ENCODE measurements at regions not wholly inside any gene's neighbourhood (a gene's known extent, or its start where the extent isn't known, plus 50 kb on each side); places are given as distances from the start of the nearest gene placed in this dataset.
A peak's percentile ranks its signal among the peaks of the same experiment; 100 is the strongest.

DNA sequence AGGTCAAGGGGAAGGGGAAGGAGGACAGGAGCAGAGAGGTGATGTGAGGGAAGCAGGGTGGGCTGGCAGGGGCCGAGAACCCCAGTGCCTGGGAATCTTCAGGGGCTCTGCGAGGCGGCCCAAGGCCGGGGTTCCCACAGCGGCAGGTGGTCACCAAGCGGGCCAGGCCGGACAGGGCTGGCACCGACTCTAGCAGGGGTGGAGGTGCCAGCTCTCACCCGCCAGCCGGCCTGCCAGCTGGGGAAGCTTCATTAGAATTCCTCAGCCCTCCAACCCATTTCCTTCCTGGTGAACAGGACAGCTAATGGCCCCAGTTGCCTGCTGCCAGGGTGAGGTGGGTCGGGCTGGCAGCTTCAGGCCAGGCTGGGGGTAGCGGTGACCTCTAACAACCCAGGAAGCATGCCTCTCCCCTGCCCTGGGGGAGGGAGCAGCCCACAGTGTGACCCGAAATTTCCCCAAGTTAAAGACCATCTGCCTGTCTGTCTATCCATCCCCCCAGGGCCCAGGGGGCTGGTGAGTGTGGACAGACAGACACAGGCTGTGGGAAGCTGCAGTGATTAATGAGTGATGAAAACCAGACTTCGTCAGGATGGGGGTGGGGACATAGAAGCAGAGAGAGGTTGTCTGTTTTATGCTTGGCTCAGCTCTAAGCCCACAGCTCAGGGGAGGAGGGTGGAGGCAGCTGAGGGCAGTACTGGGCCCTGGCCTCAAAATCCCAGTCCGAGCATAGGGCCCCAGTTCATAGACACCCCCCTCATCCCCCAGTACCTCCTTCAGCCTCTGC is 144.1 kb downstream of the ZFP36L2 start:
- in situ Hi-C loops (cut with MboI): no loop called here
- ChIA-PET RAD21 (ENCODE audit: unreplicated experiment) (interaction anchor here (1.1 kb wide), 1 partner anchor 24 kb away, joined by 4 read pairs; no protein-coding TSS in a partner anchor), CTCF (interaction anchor here (1.0 to 1.6 kb wide), 2 partner anchors 29 to 402 kb away, joined by 3 to 4 read pairs; no protein-coding TSS in a partner anchor), SMC1A (ENCODE audit: uncharacterized antibody, unreplicated experiment) (interaction anchor here (1.0 kb wide), 1 partner anchor 9 kb away, joined by 3 read pairs; no protein-coding TSS in a partner anchor), POLR2A (no interaction called here)
- FAIRE-seq: no peak
- intact Hi-C loops (cut with micrococcal nuclease; ENCODE audit: unreplicated experiment): no loop called here
- H2AFZ ChIP-seq (ENCODE audit: control insufficient read depth, low read depth, low read length): no peak overlapping the region
- peak; percentile 54 for ATAC-seq
- H4K20me1 ChIP-seq (ENCODE audit: control insufficient read depth, insufficient read depth): no peaks in the 10 kb centered on the region
- WGBS (ENCODE audit: insufficient coverage, insufficient replicate concordance, low lambda C conversion rate, missing lambda C conversion rate): 38% methylated on average over 15 of the region's 15 CpGs
- H3K4me1 ChIP-seq (ENCODE audit: control insufficient read depth, insufficient read depth, low read length): no peaks in the 10 kb centered on the region
- DNase-seq (ENCODE audit: low read depth, low spot score): no peak
- H3K9ac ChIP-seq (ENCODE audit: control insufficient read depth, insufficient read depth, low read length): no peak overlapping the region
- no peak overlapping the region for H3K4me3 ChIP-seq
- no peak overlapping the region for H3K4me2 ChIP-seq (ENCODE audit: control insufficient read depth, insufficient read depth)
- H3K79me2 ChIP-seq (ENCODE audit: control insufficient read depth, insufficient read depth, low read length): no peaks in the 10 kb centered on the region
- TF ChIP-seq, protein P1, sequence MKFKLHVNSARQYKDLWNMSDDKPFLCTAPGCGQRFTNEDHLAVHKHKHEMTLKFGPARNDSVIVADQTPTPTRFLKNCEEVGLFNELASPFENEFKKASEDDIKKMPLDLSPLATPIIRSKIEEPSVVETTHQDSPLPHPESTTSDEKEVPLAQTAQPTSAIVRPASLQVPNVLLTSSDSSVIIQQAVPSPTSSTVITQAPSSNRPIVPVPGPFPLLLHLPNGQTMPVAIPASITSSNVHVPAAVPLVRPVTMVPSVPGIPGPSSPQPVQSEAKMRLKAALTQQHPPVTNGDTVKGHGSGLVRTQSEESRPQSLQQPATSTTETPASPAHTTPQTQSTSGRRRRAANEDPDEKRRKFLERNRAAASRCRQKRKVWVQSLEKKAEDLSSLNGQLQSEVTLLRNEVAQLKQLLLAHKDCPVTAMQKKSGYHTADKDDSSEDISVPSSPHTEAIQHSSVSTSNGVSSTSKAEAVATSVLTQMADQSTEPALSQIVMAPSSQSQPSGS (IDR thresholded peaks at IDR 0.05; ENCODE audit: low read length): no peak
- TF ChIP-seq RFX5 (IDR thresholded peaks at IDR 0.05; ENCODE audit: low read depth, low read length) (no peak), WRNIP1 (IDR thresholded peaks at IDR 0.05; ENCODE audit: borderline replicate concordance, low read depth, low read length) (no peak), IKZF2 (IDR thresholded peaks at IDR 0.05) (no peak), BRCA1 (IDR thresholded peaks at IDR 0.05; ENCODE audit: low read depth, low read length) (no peak), NFXL1 (IDR thresholded peaks at IDR 0.05; ENCODE audit: borderline replicate concordance) (no peak), EZH2 (IDR thresholded peaks at IDR 0.05; ENCODE audit: borderline replicate concordance, control insufficient read depth, low read depth, low read length) (no peak), MTA3 (IDR thresholded peaks at IDR 0.05; ENCODE audit: borderline replicate concordance, low read length) (no peak), HCFC1 (IDR thresholded peaks at IDR 0.05; ENCODE audit: low read length) (no peak), DPF2 (IDR thresholded peaks at IDR 0.05) (no peak), ZNF274 (IDR thresholded peaks at IDR 0.05; ENCODE audit: insufficient read depth, insufficient read length) (no peak)
- TF ChIP-seq, protein P2, sequence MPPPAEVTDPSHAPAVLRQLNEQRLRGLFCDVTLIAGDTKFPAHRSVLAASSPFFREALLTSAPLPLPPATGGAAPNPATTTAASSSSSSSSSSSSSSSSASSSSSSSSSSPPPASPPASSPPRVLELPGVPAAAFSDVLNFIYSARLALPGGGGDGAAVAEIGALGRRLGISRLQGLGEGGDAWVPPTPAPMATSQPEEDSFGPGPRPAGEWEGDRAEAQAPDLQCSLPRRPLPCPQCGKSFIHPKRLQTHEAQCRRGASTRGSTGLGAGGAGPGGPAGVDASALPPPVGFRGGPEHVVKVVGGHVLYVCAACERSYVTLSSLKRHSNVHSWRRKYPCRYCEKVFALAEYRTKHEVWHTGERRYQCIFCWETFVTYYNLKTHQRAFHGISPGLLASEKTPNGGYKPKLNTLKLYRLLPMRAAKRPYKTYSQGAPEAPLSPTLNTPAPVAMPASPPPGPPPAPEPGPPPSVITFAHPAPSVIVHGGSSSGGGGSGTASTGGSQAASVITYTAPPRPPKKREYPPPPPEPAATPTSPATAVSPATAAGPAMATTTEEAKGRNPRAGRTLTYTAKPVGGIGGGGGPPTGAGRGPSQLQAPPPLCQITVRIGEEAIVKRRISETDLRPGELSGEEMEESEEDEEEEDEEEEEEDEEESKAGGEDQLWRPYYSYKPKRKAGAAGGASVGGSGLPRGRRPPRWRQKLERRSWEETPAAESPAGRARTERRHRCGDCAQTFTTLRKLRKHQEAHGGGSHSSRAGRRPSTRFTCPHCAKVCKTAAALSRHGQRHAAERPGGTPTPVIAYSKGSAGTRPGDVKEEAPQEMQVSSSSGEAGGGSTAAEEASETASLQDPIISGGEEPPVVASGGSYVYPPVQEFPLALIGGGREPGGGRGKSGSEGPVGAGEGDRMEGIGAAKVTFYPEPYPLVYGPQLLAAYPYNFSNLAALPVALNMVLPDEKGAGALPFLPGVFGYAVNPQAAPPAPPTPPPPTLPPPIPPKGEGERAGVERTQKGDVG (CRISPR knock-in tag; IDR thresholded peaks at IDR 0.05): no peak
- H3K9me3 ChIP-seq (replicated peaks; ENCODE audit: control insufficient read depth, insufficient read depth, low read length): no peaks in the 10 kb centered on the region
- no peaks in the 10 kb centered on the region for H3K27me3 ChIP-seq (replicated peaks in 1 of 2; ENCODE audit: control insufficient read depth in 2 of 2, insufficient read depth in 2 of 2, low read length in 1 of 2)
- no TSS peak for BruUV-seq (replicated peaks)
- H3K27ac ChIP-seq (ENCODE audit: control insufficient read depth, insufficient read depth): no peak overlapping the region
- H3K36me3 ChIP-seq (ENCODE audit: control insufficient read depth in 2 of 2, insufficient read depth in 2 of 2, low read length in 1 of 2): no peaks in the 10 kb centered on the region
